ENCODE measurements at regions not wholly inside any gene's neighbourhood (a gene's known extent, or its start where the extent isn't known, plus 50 kb on each side); places are given as distances from the start of the nearest gene placed in this dataset.
"Not testable (repeated sequence)": the region's sequence is repeated elsewhere in the genome, so short reads cannot be mapped to it uniquely, and the experiment has no call there.

DNA sequence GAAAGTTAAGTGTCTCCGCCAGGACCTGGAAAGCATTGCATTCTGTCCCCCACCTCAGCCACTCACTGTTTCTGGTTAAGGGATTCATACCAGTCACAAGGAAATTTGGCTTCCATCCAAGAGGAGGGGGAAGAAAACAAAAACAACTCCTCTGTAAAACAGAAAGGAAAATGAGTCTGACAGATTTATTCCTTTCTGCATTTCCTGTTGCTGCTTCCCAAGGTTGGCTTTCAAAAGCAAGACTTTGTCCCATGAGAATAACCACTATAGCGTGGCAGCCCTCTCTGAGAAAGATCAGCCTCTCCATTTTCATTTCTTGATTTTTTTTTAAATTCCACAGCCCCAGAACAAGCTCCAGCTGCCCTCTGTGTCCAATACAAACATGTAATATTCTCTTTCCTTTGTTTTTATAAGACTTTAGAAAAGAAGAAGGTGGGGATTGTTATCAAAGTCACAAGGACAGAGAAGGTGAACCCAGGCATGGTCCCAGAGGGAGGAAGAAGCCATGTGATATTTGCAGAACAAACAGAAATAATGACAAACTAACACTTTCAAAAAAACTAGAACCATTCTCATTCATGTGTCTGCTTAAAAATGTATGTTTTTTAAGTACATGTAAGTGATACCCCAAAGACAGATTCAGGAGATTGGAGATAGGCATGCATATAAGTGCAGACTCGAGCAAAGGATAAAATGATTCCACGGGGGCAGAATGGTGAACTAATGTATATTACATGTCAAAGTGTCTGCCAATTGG, 90.7 kb upstream of the DCLK2 start:
- no peak for DNase-seq

DNA sequence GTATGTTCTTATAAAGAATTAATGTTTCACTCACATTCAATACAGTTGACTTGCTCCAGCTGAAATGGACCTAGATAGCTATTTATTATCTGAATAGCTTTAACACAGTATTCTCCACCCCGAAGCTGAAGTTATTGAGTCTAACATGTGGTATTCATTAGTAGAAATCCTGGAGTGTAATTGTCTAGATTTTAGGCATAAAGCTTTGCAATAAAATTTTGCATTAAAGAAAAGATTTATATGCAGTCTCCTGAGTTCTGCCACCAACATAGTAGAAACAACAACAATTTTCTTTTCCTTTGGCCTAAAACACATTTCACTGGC, 90.2 kb upstream of the DCLK2 start:
- DNase-seq, result no peak

DNA sequence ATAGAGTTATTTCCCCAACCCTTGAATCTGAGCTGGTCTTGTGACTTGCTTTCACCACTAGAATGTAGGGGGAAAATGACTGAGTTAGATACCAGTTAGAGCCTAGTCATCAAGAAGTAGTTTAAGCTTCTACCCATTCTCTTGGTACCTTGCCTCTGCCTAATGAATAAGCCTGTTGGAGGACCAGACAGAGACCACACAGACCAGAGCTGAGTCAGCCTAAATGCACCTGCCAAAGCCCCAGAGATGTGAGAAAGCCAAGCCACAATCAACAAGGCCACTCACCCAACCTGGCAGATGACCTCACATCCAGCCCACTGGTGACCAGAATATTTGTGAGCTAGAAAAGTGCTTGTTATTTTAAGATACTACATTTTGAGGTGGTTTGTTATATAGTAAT, 85.2 kb upstream of the DCLK2 start:
- no peak for DNase-seq

DNA sequence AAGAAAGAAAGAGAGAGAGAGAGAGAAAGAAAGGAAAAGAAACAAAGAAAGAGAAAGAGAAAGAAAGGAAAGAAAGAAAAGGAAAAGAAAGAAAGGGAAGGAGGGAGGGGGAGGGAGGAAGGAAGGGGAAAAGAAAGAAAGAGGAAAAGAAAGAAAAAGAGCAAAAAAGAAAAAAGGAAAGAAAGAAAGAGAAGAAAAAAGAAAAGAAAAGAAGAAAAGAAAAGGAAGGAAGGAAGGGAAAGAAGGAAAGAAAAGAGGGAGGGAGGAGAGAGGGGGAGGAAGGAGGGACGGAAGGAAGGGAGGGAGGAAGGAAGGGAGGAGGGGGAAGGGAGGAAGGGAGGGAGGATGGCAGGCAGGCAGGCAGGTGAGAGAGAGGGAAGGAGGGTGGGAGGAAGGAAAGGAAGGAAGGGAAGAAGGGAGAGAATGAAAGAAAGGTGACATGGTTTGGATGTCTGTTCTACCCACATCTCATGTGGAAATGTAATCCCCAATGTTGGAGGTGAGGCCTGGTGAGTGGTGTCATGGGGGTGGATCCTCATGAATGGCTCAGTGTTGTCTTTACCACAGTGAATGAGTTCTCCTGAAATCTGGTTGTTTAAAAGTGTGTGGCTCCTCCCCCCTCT, 83.0 kb upstream of the DCLK2 start:
- DNase-seq, result no peak

DNA sequence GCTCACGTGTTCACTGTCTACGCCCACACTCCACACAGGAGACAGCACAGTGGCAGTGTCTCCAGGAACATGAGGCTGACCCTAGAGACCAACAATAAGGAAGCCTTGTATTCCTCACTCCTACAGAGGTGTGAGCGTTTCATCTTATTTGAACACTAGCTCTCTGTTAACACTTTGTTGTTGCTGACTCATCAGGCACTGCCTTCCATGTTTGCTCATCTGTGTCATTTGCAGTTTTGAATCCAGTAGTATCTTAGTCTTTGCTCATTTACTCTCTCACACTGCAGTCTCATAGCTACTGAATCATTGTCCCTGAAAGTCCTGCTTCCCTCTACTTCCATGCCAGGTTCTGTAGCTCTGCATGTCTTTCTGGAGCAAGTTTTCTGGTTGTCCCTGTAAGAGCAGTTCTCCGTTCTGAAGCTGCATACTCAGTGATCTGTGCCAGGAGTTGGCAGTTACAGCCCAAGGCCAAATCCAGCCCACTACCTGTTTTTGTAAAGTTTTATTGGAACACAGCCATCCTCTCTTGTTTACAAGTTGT, 80.3 kb upstream of the DCLK2 start:
- DNase-seq, result no peak

DNA sequence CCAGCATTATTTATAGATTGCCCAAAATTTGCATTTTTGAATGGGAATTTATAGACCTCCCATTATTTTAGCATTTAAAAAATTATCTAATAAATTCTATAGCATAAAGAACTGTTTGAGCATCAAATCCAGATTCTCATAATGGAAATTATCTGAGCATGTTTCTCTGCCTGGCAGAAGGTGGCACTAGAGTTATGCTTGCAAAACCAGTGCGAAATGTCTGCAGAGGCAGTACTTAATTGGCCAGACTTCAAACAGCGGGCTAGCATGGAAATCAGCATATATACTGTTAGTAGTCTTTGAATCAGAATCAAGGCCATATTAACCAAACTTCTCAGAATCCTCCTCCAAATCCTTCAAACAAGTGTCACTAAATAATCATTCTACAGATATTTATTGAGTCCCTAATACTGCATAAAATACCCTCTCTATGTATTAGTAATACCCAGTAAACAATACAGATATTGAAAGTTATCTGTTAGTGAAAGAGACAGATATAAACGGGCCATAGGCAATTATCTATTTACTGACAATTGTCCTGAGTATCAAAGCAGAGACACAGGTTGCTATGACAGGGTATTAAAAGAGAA, 78.7 kb upstream of the DCLK2 start:
- DNase-seq, result no peak

DNA sequence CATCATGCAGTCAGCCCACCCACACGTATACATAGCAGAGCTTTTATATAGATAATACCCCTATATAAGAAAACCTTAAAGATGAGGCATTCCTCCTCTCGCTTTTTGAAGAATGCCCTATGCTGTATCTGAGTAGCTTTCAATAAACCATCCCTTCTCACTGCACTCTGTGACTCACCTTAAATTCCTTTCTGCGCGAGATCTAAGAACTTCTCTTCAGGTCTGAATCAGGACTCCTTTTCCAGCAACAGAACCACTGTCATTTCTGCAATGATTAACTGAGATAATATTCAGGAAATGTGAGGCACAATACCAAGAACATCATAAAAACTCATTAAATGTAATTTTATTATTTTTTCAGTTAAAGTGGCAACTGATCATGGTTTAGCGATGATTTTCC, 76.4 kb upstream of the DCLK2 start:
- DNase-seq, result no peak

DNA sequence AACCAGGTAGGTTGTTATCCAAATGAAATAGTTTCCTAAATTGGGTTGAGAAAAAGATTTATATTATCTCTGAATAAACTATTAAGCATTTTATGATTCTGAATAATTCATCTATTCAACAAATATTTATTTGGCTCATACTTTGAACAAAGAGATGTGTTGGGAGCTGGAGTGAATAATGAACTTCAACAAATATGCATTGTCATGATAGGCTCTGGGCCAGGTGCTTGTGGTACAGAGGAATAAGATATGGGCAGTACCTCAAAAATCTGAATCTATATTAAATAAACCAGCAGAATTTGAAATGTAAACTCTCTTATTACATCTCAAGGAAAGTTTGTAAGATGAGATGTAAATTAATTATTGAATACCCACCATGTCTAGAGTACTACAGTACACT, 75.7 kb upstream of the DCLK2 start:
- DNase-seq, result no peak

DNA sequence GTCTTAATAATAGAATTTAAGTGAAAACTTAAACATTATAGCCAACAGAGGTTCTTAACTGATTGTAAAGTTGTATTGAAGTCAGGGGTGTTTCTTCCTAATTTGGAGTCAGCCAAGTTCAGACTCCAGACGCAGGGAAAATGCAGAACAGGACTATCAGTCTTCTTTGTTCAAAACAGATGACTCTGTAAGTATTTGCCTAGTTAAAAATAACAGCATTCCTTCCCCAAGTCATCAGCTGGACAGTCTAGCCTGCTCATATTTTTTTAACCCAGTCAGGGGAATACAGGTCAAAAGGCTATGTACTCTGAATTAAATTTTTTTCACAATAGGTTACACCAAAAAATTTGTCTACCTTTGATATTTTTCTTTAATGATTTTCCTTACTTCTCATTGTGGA, 73.8 kb upstream of the DCLK2 start:
- DNase-seq, result no peak

DNA sequence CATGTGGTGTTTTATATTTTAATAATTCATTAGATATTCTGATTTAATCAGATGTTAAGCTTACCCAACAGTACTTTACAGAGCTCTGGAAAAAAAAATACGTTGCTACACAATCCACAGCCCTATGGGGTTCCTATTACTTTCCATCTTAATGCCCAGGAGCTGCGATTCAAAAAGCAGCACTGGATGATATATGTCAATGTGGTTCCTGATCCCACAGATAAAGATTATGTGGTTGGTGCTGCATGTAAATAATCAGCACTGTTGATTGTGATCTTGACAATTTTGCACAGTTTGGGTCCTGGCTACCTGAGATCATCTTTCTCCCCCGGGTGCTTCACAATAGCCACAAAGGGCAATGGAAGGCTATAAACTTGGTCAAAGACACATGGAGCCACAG, 72.7 kb upstream of the DCLK2 start:
- DNase-seq, result no peak

DNA sequence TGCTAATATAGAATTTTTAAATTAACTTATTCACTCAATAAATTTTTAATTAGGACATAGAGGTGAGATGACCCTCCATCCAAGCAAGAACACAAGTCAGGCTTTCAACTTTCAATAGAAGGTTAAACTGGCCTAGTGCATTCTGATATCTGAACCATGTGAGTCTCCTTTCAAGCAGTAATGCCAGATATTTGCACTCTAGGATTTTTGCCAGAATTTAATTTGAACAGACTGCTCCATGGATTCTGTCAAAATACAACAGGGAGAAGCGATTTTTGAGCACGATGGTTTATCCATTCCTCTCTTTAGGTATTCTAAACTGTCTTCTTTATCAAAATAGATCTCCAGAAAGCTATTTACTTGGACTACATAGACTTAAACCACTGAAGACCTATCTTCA, 72.0 kb upstream of the DCLK2 start:
- no peak for DNase-seq

DNA sequence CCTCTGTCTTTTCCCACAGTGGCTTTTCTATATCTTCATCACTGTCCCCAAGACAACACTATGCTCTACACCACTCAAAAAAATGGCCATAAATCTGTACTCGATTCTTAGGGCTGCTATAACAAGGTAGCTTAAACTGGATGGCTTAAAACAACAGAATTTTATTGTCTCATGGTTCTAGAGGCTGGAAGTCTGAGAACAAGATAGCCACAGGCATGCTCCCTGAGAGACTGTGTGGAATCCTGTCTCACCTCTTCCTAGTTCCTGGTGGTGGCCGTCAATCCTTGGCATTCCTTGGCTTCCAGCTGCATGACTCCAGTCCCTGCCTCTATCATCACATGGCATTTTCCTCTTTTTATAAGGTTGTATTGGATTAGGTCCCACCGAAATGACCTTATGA, 70.7 kb upstream of the DCLK2 start:
- DNase-seq, result no peak

DNA sequence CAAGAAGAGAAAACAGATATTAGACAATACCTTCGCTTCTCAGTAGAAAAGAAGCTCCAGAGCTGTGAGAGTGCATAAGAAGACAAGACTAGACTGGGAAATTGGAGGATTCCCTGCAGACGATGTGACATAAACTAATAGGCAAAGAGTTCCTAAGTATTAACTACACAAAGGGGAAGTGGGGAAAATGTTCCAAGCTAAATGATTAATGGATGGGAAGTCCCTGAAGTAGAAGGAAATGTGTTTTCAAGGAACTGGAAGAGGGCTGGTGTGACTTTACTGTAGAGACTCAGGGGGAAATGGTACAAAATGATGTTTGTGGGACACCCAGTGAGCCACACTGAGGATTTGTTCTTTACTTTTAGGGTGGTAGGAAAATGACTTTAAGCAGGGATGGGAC, 69.7 kb upstream of the DCLK2 start:
- no peak for DNase-seq

DNA sequence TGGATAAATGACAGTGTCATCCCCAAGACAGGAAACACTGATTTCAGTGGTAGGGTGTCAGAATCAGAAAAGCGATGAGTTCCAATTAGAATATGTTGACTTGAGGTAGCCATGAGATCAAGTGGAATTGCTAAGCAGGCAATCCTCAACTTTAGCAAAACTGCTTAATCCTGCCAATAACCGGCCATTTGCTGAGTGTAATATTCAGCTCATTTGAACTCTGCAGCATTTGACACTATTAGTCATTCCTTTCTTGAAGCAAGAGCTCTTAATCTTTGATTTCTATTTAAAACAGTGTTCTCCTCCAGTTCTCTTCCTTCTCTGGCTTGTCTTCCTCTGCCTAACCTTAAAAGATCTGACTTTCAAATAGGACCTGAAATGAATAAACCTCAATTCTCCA, 68.7 kb upstream of the DCLK2 start:
- no peak for DNase-seq

DNA sequence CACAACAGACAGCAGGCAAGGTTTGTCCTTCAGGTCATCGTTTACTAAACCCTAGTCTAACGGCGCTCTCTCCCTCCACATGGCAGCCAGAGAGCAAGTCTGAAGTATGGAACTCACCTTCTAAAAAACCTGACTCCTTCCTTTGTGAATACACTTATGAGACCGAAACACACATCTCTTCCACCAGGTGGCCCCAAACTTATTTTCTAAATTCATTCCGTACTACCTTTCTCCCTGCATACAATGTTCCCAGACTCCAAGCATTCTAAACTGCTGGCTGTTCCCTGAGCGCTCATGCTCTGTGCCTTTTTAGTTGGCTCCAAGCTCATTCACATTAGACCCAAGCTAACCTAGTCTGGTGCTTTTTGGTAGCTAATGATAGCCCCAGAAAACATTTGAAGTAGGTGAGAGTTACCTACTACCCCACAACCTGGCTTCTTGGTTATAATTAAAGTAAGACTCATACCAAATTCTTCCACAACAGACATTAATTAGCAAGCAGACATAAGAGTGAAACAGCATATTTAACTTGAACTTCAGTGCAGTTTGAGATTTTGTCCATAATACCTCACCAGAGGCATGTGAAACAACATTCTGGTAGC, 67.6 kb upstream of the DCLK2 start:
- DNase-seq, result no peak

DNA sequence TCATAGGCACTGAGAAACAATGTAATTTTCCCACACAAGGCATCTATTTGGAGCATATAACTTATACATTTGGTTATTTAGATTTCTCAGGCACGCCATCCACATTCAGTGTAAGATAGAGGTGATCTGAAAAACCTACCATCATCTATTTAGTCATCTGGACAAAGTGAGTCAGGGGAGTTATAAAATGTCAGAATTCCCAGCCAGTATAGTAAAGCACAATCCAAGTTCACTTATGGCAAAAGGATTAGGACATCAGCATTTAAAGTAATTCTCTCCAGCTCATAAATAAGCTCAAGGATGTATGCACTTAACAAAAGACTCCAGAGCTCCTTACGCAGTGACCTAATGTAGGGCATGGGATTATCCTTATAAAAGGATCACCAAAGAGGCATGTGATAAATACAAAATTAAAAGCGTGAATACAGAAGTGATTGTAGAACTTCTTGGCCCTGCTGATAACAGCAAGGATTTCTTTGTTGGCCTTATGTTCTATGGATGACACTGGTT, 65.3 kb upstream of the DCLK2 start:
- DNase-seq, result no peak

DNA sequence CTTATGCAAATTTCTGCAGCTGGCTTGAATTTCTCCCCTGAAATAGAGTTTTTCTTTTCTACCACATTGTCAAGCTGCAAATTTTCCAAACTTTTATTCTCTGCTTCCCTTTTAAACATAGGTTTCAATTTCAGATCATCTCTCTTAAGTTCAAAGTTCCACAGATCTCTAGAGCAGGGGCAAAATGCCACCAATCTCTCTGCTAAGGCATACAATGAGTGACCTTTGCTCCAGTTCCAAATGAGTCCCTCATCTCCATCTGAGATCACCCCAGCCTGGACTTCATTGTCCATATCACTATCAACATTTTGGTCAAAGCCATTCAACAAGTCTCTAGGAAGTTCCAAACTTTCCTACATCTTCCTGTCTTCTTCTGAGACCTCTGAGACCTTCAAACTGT, 62.3 kb upstream of the DCLK2 start:
- DNase-seq, result not testable (repeated sequence)

DNA sequence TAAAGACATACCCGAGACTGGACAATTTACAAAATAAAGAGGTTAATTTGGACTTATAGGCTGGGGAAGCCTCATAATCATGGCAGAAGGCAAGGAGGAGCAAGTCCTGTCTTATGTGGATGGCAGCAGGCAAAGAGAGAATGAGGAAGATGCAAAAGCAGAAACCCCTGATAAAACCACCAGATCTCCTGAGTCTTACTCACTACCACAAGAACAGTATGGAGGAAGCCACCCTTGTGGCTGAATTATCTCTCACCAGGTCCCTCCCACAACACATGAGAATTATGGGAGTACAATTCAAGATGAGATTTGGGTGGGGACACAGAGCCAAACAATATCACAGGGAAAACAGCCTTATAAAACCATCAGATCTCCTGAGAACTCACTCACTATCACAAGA, 61.6 kb upstream of the DCLK2 start:
- not testable (repeated sequence) for DNase-seq

DNA sequence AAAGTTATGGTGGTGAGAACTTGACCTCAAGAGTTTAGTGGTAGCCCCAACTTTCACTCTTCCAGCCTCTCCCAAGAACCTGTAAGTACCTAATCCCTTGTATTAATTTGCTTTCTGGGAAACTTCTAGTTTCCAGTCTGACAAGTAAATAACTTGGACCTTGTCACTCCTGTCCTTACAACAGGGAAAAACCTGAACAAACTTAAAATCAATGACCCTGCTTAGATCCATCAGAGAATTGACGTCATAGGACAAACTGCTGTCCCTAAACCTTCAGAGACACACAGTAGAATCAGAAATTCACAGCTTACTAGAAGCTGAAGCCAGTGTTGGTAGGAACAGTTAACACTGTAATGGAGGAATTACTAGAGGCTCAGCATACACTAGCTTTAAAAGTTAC, 60.0 kb upstream of the DCLK2 start:
- no peak for DNase-seq

DNA sequence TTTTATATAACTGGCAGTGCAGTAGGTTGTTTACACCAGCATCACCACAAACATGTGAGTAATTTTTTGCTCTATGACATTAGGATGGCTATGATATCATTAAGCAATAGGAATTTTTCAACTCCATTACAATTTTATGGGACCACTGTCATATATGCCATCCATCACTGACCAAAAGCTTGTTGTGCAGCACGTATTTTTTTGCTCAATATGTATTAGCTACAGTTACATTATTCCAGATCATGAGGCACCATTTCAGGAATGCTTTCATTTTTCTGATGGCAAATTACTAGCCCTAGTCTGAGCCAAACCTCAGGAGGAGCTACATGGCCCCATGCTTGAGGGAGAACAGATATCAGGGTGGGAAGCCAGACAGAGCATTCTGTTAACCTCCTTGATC, 56.8 kb upstream of the DCLK2 start:
- DNase-seq, result no peak

DNA sequence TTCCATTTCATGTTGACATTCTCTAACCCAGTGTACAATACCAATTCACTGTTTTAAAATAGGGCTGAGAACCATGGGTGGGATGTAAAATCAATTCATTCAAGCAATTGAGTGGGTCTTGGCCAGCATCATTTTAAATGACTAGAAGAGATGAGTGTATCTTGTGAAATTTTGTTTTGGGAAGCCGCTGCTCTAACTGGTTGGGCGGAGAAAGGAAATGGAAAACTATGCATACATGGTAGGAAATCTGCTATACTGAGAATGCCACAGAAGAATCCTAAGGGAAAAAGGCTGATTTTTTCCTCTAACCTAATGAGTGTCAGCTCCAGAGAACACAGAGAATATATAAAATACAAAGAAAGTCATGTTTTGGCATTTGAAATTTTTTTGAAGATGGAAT, 54.8 kb upstream of the DCLK2 start:
- no peak for DNase-seq

DNA sequence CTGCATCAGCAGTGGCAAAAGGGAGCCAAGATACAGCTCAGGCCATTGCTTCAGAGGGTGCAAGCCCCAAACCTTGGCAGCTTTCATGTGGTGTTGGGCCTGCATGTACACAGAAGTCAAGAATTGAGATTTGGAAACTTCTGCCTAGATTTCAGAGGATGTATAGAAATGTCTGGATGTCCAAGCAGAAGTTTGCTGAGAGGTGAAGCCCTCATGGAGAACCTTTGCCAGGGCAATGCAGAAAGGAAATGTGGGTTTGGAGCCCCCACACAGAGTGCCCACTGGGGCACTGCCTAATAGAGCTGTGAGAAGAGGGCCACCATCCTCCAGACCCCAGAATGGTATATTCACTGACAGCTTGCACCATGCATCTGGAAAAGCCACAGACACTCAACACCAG, 51.3 kb upstream of the DCLK2 start:
- not testable (repeated sequence) for DNase-seq
